ENCODE measurements at regions not wholly inside any gene's neighbourhood (a gene's known extent, or its start where the extent isn't known, plus 50 kb on each side); places are given as distances from the start of the nearest gene placed in this dataset.
"Not testable (repeated sequence)": the region's sequence is repeated elsewhere in the genome, so short reads cannot be mapped to it uniquely, and the experiment has no call there.

- DNase-seq, result no peak
These were observed 481.6 kb downstream of the PLPP3 start for GRCh38 chr1:56097713-56098112.

GRCh38 chr1:56095696-56096665 is 483.4 kb downstream of the PLPP3 start:
- no peak for DNase-seq

GRCh38 chr1:56094168-56094567 is 485.2 kb downstream of the PLPP3 start:
- no peak for DNase-seq

GRCh38 chr1:56092684-56093570 is 486.4 kb downstream of the PLPP3 start:
- DNase-seq, result no peak

- DNase-seq, result not testable (repeated sequence)
These were observed 489.5 kb downstream of the PLPP3 start for GRCh38 chr1:56089826-56090225.

- DNase-seq, result no peak
These were observed 495.1 kb downstream of the PLPP3 start for GRCh38 chr1:56084246-56084645.

GRCh38 chr1:56081736-56082135 is 497.6 kb downstream of the PLPP3 start:
- no peak for DNase-seq

GRCh38 chr1:56081173-56081572 is 498.2 kb downstream of the PLPP3 start:
- DNase-seq, result no peak

- no peak for DNase-seq
These were observed 499.2 kb downstream of the PLPP3 start for GRCh38 chr1:56080123-56080522.

GRCh38 chr1:56079391-56079790 is 500.0 kb downstream of the PLPP3 start:
- no peak for DNase-seq

GRCh38 chr1:56077206-56077605 is 502.2 kb downstream of the PLPP3 start:
- no peak for DNase-seq

GRCh38 chr1:56074007-56074651 is 505.2 kb downstream of the PLPP3 start:
- DNase-seq, result no peak

- no peak for DNase-seq
These were observed 505.8 kb downstream of the PLPP3 start for GRCh38 chr1:56073614-56074006.

- no peak for DNase-seq
These were observed 506.2 kb downstream of the PLPP3 start for GRCh38 chr1:56073206-56073605.

- DNase-seq, result no peak
These were observed 507.1 kb downstream of the PLPP3 start for GRCh38 chr1:56072310-56072709.

- no peak for DNase-seq
These were observed 508.0 kb downstream of the PLPP3 start for GRCh38 chr1:56071351-56071750.

- DNase-seq, result no peak
These were observed 508.8 kb downstream of the PLPP3 start for GRCh38 chr1:56070601-56071000.

GRCh38 chr1:56069824-56070223 is 509.5 kb downstream of the PLPP3 start:
- no peak for DNase-seq

GRCh38 chr1:56068908-56069307 is 510.5 kb downstream of the PLPP3 start:
- DNase-seq, result no peak

- DNase-seq, result no peak
These were observed 511.2 kb downstream of the PLPP3 start for GRCh38 chr1:56068210-56068609.

GRCh38 chr1:56065729-56066128 is 513.6 kb downstream of the PLPP3 start:
- DNase-seq, result no peak

GRCh38 chr1:56064705-56065104 is 514.7 kb downstream of the PLPP3 start:
- no peak for DNase-seq

GRCh38 chr1:56063461-56063860 is 515.9 kb downstream of the PLPP3 start:
- DNase-seq, result no peak
